Endothelial cell of umbilical vein (primary cell): ENCODE measurements at regions not wholly inside any gene's neighbourhood (a gene's known extent, or its start where the extent isn't known, plus 50 kb on each side); places are given as distances from the start of the nearest gene placed in this dataset.

Experiments
- BruUV-seq: library from RNA; stranded (reverse); fragments of 400-500 nt; replicated peaks from 2 replicates; lab custom pipeline; 2021; lab: Mats Ljungman, UMichigan
- CTCF ChIA-PET: fragments of 300-600, 350-600 bp; sonication (Branson Sonifier 250); formaldehyde crosslinking; loops from one replicate; lab custom pipeline; 2021; ENCODE audit warnings: antibody characterized with exemption, inconsistent platforms; lab: Charles Lee
- POLR2A ChIA-PET: fragments of 300-600, 350-600 bp; sonication (Branson Sonifier 250); formaldehyde crosslinking; loops from one replicate; lab custom pipeline; 2021; ENCODE audit warnings: antibody characterized with exemption, inconsistent platforms; lab: Charles Lee
- DNase-seq: peaks from one replicate; pipeline ENCODE4 v3.0.0-alpha.2; 2011; ENCODE audit warnings: low read depth, low spot score
- FAIRE-seq: peaks from 2 replicates; lab custom pipeline; 2011; peaks lifted over from hg19 to GRCh38; lab: Jason Lieb, UNC
- H2AFZ ChIP-seq: 2 replicates; pipeline ENCODE4 v1.6.0; 2012; ENCODE audit warnings: low read depth, low read length, control low read depth, inconsistent platforms
- H3K27ac ChIP-seq: 2 replicates; pipeline ENCODE4 v1.5.1; 2011; ENCODE audit warnings: low read depth, mild to moderate bottlenecking, control low read depth, low read length, moderate library complexity; ENCODE audit not compliant: insufficient read depth
- H3K27me3 ChIP-seq, 2 experiments: 2 replicates each; pipeline versions ENCODE4 v1.6.0 to v1.6.1; 2011; ENCODE audit warnings: low read length in 2 of 2, mixed read lengths in 1 of 2; ENCODE audit not compliant: control insufficient read depth in 2 of 2, insufficient read depth in 2 of 2
- H3K36me3 ChIP-seq, 2 experiments: 2 replicates in 1 of 2; 3 replicates in 1 of 2; pipeline ENCODE4 v1.5.1; 2011; ENCODE audit warnings: low read length in 2 of 2, mild to moderate bottlenecking in 1 of 2, moderate library complexity in 1 of 2; ENCODE audit not compliant: control insufficient read depth in 2 of 2, insufficient read depth in 2 of 2; ENCODE audit errors: extremely low read depth in 1 of 2
- H3K4me1 ChIP-seq: 3 replicates; pipeline ENCODE4 v1.5.1; 2011; ENCODE audit warnings: mild to moderate bottlenecking, low read length; ENCODE audit not compliant: control insufficient read depth, insufficient read depth; ENCODE audit errors: extremely low read depth
- H3K4me2 ChIP-seq: 2 replicates; pipeline ENCODE4 v1.6.1; 2011; ENCODE audit warnings: low read length, control low read depth, mixed read lengths; ENCODE audit not compliant: insufficient read depth
- H3K4me3 ChIP-seq, 3 experiments: fragments of 200-600 bp in 1 of 3; sonication (generic), shearing (Covaris generic) in 1 of 3; replicated peaks in 1 of 3; 2 replicates each; pipeline ENCODE4 v1.5.1; 2011 to 2016; ENCODE audit warnings: control low read depth in 3 of 3, low read length in 3 of 3, mild to moderate bottlenecking in 2 of 3, inconsistent platforms in 1 of 3, low read depth in 1 of 3, moderate library complexity in 1 of 3; ENCODE audit not compliant: insufficient read depth in 1 of 3
- H3K79me2 ChIP-seq: 2 replicates; pipeline ENCODE4 v1.6.0; 2012; ENCODE audit warnings: low read length, inconsistent platforms; ENCODE audit not compliant: control insufficient read depth, insufficient read depth
- H3K9ac ChIP-seq: replicated peaks from 2 replicates; pipeline ENCODE3; 2011; ENCODE audit warnings: low read length, control low read depth; ENCODE audit not compliant: insufficient read depth; ENCODE audit errors: extremely low read depth
- H3K9me1 ChIP-seq: replicated peaks from 3 replicates; pipeline ENCODE4 v1.6.0; 2011; ENCODE audit warnings: mild to moderate bottlenecking, low read length; ENCODE audit not compliant: control insufficient read depth, insufficient read depth; ENCODE audit errors: extremely low read depth
- H3K9me3 ChIP-seq: replicated peaks from 2 replicates; pipeline ENCODE4 v1.5.1; 2012; ENCODE audit warnings: low read length, inconsistent platforms; ENCODE audit not compliant: control insufficient read depth, insufficient read depth
- H4K20me1 ChIP-seq: replicated peaks from 2 replicates; pipeline ENCODE3; 2011; ENCODE audit warnings: mild to moderate bottlenecking, low read length; ENCODE audit not compliant: control insufficient read depth, insufficient read depth; ENCODE audit errors: extremely low read depth
- EZH2 ChIP-seq: IDR thresholded peaks from 2 replicates; pipeline ENCODE4 v1.6.1; 2012; ENCODE audit warnings: borderline replicate concordance, low read depth, mild to moderate bottlenecking, moderate library complexity, low read length, inconsistent platforms; ENCODE audit not compliant: severe bottlenecking
- FOS ChIP-seq: IDR thresholded peaks from 2 replicates; pipeline ENCODE4 v1.6.1; 2011; ENCODE audit warnings: mild to moderate bottlenecking, low read length, moderate library complexity, borderline replicate concordance; ENCODE audit not compliant: insufficient read depth
- GATA2 ChIP-seq: IDR thresholded peaks from 2 replicates; pipeline ENCODE4 v1.7.0; 2011; ENCODE audit warnings: low read depth, mild to moderate bottlenecking, moderate library complexity, mixed read lengths, low read length; ENCODE audit not compliant: insufficient read length, insufficient read depth
- JUN ChIP-seq: IDR thresholded peaks from 2 replicates; pipeline ENCODE4 v1.6.1; 2011; ENCODE audit warnings: borderline replicate concordance, low read depth; ENCODE audit not compliant: insufficient read length, insufficient read depth
- MYC ChIP-seq: IDR thresholded peaks from one replicate; pipeline ENCODE4 v1.6.1; 2011; ENCODE audit warnings: mild to moderate bottlenecking, low read depth, low read length
- POLR2A ChIP-seq: IDR thresholded peaks from 2 replicates; pipeline ENCODE4 v1.6.1; 2012; ENCODE audit warnings: low read depth, mild to moderate bottlenecking, control low read depth, low read length
- POLR2AphosphoS5 ChIP-seq: IDR thresholded peaks from 2 replicates; pipeline ENCODE4 v1.6.1; 2012; ENCODE audit warnings: low read depth, mild to moderate bottlenecking, control low read depth, low read length, moderate library complexity; ENCODE audit not compliant: insufficient read depth
- dilution Hi-C: fragments of 300-500 bp; cut with MboI; formaldehyde crosslinking; loops from one replicate; pipeline ENCODE4 v1.15.0; 2019; ENCODE audit warnings: low sequenced_read_pairs; ENCODE audit not compliant: extremely low pct_ligation_motif_present
- intact Hi-C: fragments of 100-400 bp; cut with micrococcal nuclease; formaldehyde crosslinking; loops from one replicate; pipeline ENCODE4 v1.10.0; 2022

GRCh38 chr17:5861246-5861645 lies 208.9 kb upstream of the WSCD1 start:
- no peaks in the 10 kb centered on the region for H3K9me3 ChIP-seq
- no peak overlapping the region for H2AFZ ChIP-seq
- FAIRE-seq (no peak), DNase-seq (no peak)
- no peak overlapping the region for H3K4me3 ChIP-seq
- H3K79me2 ChIP-seq = no peaks in the 10 kb centered on the region
- no peaks in the 10 kb centered on the region for H4K20me1 ChIP-seq
- H3K4me1 ChIP-seq = peaks cover 3% of the 10 kb centered on the region
- intact Hi-C loops (no loop called here), dilution Hi-C loops (no loop called here)
- H3K27me3 ChIP-seq = no peaks in the 10 kb centered on the region
- BruUV-seq = no TSS peak
- H3K4me2 ChIP-seq = no peak overlapping the region
- H3K9ac ChIP-seq = no peak overlapping the region
- ChIA-PET CTCF (no interaction called here), POLR2A (no interaction called here)
- TF ChIP-seq GATA2 (no peak), FOS (no peak), MYC (no peak), EZH2 (no peak), POLR2A (no peak), POLR2AphosphoS5 (no peak)
- no peaks in the 10 kb centered on the region for H3K9me1 ChIP-seq
- H3K36me3 ChIP-seq = no peaks in the 10 kb centered on the region
- H3K27ac ChIP-seq = no peak overlapping the region

- BruUV-seq = no TSS peak
- CTCF ChIA-PET = no interaction called here
Observed at GRCh38 chr17:5861854-5862253, 208.3 kb upstream of the WSCD1 start.

More at GRCh38 chr17:5861854-5862253, 208.3 kb upstream of the WSCD1 start:
- H3K36me3 ChIP-seq = no peaks in the 10 kb centered on the region
- DNase-seq (no peak), FAIRE-seq (no peak)
- no peaks in the 10 kb centered on the region for H3K79me2 ChIP-seq
- dilution Hi-C loops = no loop called here
- H3K4me1 ChIP-seq = peaks cover 3% of the 10 kb centered on the region
- POLR2A ChIA-PET = no interaction called here
- H4K20me1 ChIP-seq = no peaks in the 10 kb centered on the region
- no peaks in the 10 kb centered on the region for H3K9me3 ChIP-seq
- H3K4me2 ChIP-seq = no peak overlapping the region
- no peaks in the 10 kb centered on the region for H3K27me3 ChIP-seq
- H3K4me3 ChIP-seq = no peak overlapping the region
- intact Hi-C loops = no loop called here
- TF ChIP-seq JUN = no peak
- H3K9me1 ChIP-seq = no peaks in the 10 kb centered on the region
- no peak overlapping the region for H3K27ac ChIP-seq
- no peak overlapping the region for H3K9ac ChIP-seq
- H2AFZ ChIP-seq = no peak overlapping the region
